Astrocyte (in vitro differentiated cells and primary cell): ENCODE measurements at regions not wholly inside any gene's neighbourhood (a gene's known extent, or its start where the extent isn't known, plus 50 kb on each side); places are given as distances from the start of the nearest gene placed in this dataset.

Experiments used
- EZH2 ChIP-seq: IDR thresholded peaks from 2 replicates; pipeline ENCODE4 v1.6.1; 2012; ENCODE audit warnings: mild to moderate bottlenecking, low read length, inconsistent platforms; ENCODE audit not compliant: insufficient read depth
- TF ChIP-seq, protein P1 (sequence below): IDR thresholded peaks from 2 replicates; pipeline ENCODE4 v1.5.1; 2011; ENCODE audit warnings: low read depth, mild to moderate bottlenecking, inconsistent platforms, low read length, moderate library complexity; ENCODE audit not compliant: insufficient read depth

DNA sequence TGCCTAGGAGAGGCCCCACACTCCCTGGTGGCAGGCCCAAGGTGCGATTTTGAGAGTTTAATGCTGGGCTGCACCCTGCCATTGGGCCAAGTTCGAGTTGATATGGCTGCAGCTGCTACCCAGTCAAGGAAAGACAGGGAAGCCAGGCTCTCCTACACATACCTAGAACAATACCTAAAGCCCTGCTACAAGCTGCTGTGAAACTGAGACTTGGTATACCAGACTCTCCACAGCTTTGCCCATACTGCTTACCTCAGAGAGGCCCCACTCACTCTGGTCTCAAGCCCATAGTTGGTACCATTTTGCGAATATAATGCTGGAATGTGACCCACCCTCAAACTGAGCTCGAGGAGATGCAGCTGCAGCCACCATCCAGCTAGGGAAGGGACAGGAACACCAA, 147.7 kb upstream of the MAGEB2 start:
- TF ChIP-seq, protein P1, sequence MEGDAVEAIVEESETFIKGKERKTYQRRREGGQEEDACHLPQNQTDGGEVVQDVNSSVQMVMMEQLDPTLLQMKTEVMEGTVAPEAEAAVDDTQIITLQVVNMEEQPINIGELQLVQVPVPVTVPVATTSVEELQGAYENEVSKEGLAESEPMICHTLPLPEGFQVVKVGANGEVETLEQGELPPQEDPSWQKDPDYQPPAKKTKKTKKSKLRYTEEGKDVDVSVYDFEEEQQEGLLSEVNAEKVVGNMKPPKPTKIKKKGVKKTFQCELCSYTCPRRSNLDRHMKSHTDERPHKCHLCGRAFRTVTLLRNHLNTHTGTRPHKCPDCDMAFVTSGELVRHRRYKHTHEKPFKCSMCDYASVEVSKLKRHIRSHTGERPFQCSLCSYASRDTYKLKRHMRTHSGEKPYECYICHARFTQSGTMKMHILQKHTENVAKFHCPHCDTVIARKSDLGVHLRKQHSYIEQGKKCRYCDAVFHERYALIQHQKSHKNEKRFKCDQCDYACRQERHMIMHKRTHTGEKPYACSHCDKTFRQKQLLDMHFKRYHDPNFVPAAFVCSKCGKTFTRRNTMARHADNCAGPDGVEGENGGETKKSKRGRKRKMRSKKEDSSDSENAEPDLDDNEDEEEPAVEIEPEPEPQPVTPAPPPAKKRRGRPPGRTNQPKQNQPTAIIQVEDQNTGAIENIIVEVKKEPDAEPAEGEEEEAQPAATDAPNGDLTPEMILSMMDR, result no peak
- TF ChIP-seq EZH2, result no peak
